ENCODE measurements at regions not wholly inside any gene's neighbourhood (a gene's known extent, or its start where the extent isn't known, plus 50 kb on each side); places are given as distances from the start of the nearest gene placed in this dataset.

- Histone ChIP-seq H3K79me2 (ENCODE audit: insufficient read depth, low read length) (no peaks in the 10 kb centered on the region), H3K4me2 (replicated peaks; ENCODE audit: extremely low read depth, low read length, poor library complexity, severe bottlenecking) (no peak overlapping the region), H3K36me3 (replicated peaks in 1 of 2; ENCODE audit: control insufficient read depth in 1 of 2, insufficient read depth in 2 of 2, low read length in 2 of 2) (no peaks in the 10 kb centered on the region), H3K4me1 (ENCODE audit: control insufficient read depth in 1 of 2, insufficient read depth in 2 of 2, low read length in 2 of 2) (no peaks in the 10 kb centered on the region), H3K4me3 (replicated peaks in 1 of 3; ENCODE audit: low read depth in 2 of 3, low read length in 3 of 3) (no peak overlapping the region), H3K9ac (ENCODE audit: insufficient read depth, low read length, poor library complexity, severe bottlenecking) (no peak overlapping the region), H3K27me3 (ENCODE audit: control insufficient read depth in 2 of 2, insufficient read depth in 2 of 2, low read length in 2 of 2) (no peaks in the 10 kb centered on the region), H4K20me1 (ENCODE audit: insufficient read depth, low read length) (no peaks in the 10 kb centered on the region), H3K9me3 (replicated peaks in 1 of 2; ENCODE audit: control insufficient read depth in 1 of 2, insufficient read depth in 1 of 2, low read length in 2 of 2) (no peaks in the 10 kb centered on the region), H2AFZ (ENCODE audit: insufficient read depth, low read depth, low read length, poor library complexity, severe bottlenecking) (no peak overlapping the region), H3K27ac (ENCODE audit: low read depth in 1 of 2, low read length in 2 of 2) (no peak overlapping the region)
- Mint-ChIP-seq H3K27ac (no peak overlapping the region), H3K27me3 (ENCODE audit: low read depth in 3 of 3) (no peaks in the 10 kb centered on the region), H3K4me3 (no peak overlapping the region), H3K9me3 (peaks cover 0 to 2% (median 0%) of the 10 kb centered on the region in 7 donors), H3K4me1 (no peaks in the 10 kb centered on the region), H3K36me3 (no peaks in the 10 kb centered on the region)
- no peak for TF ChIP-seq CTCF (IDR thresholded peaks at IDR 0.05)
- no peak for DNase-seq
- intact Hi-C loops (cut with micrococcal nuclease), result no loop called here
Measured at GRCh38 chr13:61170856-61171255, 244.8 kb downstream of the PCDH20 start.

GRCh38 chr13:61162636-61163035 is 253.0 kb downstream of the PCDH20 start:
- no CpG with 5 or more reads among the region's 1 CpG for WGBS (ENCODE audit: insufficient coverage)
- H3K27ac Mint-ChIP-seq, result no peak overlapping the region

More at GRCh38 chr13:61162636-61163035, 253.0 kb downstream of the PCDH20 start:
- intact Hi-C loops (cut with micrococcal nuclease), result no loop called here
- DNase-seq, result no peak
- Mint-ChIP-seq H3K27me3 (ENCODE audit: low read depth in 3 of 3) (no peaks in the 10 kb centered on the region), H3K4me3 (no peak overlapping the region), H3K36me3 (no peaks in the 10 kb centered on the region), H3K9me3 (peaks cover 0 to 3% (median 0%) of the 10 kb centered on the region in 7 donors), H3K4me1 (no peaks in the 10 kb centered on the region)
- no peaks in the 10 kb centered on the region for H3K9me3 ChIP-seq (replicated peaks in 1 of 2; ENCODE audit: control insufficient read depth in 1 of 2, insufficient read depth in 1 of 2, low read length in 2 of 2)
- H3K79me2 ChIP-seq (ENCODE audit: insufficient read depth, low read length), result no peaks in the 10 kb centered on the region
- H3K27me3 ChIP-seq (ENCODE audit: control insufficient read depth in 2 of 2, insufficient read depth in 2 of 2, low read length in 2 of 2), result no peaks in the 10 kb centered on the region
- H3K9ac ChIP-seq (ENCODE audit: insufficient read depth, low read length, poor library complexity, severe bottlenecking), result no peak overlapping the region
- H3K36me3 ChIP-seq (replicated peaks in 1 of 2; ENCODE audit: control insufficient read depth in 1 of 2, insufficient read depth in 2 of 2, low read length in 2 of 2), result no peaks in the 10 kb centered on the region
- no peak overlapping the region for H3K4me2 ChIP-seq (replicated peaks; ENCODE audit: extremely low read depth, low read length, poor library complexity, severe bottlenecking)
- no peak for TF ChIP-seq CTCF (IDR thresholded peaks at IDR 0.05)
- no peaks in the 10 kb centered on the region for H3K4me1 ChIP-seq (ENCODE audit: control insufficient read depth in 1 of 2, insufficient read depth in 2 of 2, low read length in 2 of 2)
- no peak overlapping the region for H3K4me3 ChIP-seq (replicated peaks in 1 of 3; ENCODE audit: low read depth in 2 of 3, low read length in 3 of 3)
- H4K20me1 ChIP-seq (ENCODE audit: insufficient read depth, low read length), result no peaks in the 10 kb centered on the region
- H2AFZ ChIP-seq (ENCODE audit: insufficient read depth, low read depth, low read length, poor library complexity, severe bottlenecking), result no peak overlapping the region
- no peak overlapping the region for H3K27ac ChIP-seq (ENCODE audit: low read depth in 1 of 2, low read length in 2 of 2)

Data from CD14-positive monocyte (primary cell).